ENCODE measurements at regions not wholly inside any gene's neighbourhood (a gene's known extent, or its start where the extent isn't known, plus 50 kb on each side); places are given as distances from the start of the nearest gene placed in this dataset.

- Mint-ChIP-seq H3K4me3 (ENCODE audit: unreplicated experiment) (no peak overlapping the region), H3K27ac (ENCODE audit: unreplicated experiment) (no peak overlapping the region), H3K9me3 (ENCODE audit: unreplicated experiment) (no peaks in the 10 kb centered on the region), H3K4me1 (ENCODE audit: low read depth, unreplicated experiment) (no peaks in the 10 kb centered on the region), H3K27me3 (ENCODE audit: unreplicated experiment) (no peaks in the 10 kb centered on the region), H3K36me3 (ENCODE audit: unreplicated experiment) (no peaks in the 10 kb centered on the region)
- DNase-seq = no peak
- TF ChIP-seq, protein P1, sequence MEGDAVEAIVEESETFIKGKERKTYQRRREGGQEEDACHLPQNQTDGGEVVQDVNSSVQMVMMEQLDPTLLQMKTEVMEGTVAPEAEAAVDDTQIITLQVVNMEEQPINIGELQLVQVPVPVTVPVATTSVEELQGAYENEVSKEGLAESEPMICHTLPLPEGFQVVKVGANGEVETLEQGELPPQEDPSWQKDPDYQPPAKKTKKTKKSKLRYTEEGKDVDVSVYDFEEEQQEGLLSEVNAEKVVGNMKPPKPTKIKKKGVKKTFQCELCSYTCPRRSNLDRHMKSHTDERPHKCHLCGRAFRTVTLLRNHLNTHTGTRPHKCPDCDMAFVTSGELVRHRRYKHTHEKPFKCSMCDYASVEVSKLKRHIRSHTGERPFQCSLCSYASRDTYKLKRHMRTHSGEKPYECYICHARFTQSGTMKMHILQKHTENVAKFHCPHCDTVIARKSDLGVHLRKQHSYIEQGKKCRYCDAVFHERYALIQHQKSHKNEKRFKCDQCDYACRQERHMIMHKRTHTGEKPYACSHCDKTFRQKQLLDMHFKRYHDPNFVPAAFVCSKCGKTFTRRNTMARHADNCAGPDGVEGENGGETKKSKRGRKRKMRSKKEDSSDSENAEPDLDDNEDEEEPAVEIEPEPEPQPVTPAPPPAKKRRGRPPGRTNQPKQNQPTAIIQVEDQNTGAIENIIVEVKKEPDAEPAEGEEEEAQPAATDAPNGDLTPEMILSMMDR (IDR thresholded peaks at IDR 0.05; ENCODE audit: partially characterized antibody, unreplicated experiment) = no peak
Observed at GRCh38 chr5:8329773-8330172, 460.8 kb downstream of the MTRR start.

GRCh38 chr5:8332666-8333445 lies 463.9 kb downstream of the MTRR start:
- H3K27ac Mint-ChIP-seq (ENCODE audit: unreplicated experiment) = no peak overlapping the region
- H3K27me3 Mint-ChIP-seq (ENCODE audit: unreplicated experiment) = no peaks in the 10 kb centered on the region
- H3K9me3 Mint-ChIP-seq (ENCODE audit: unreplicated experiment) = no peaks in the 10 kb centered on the region
- no peaks in the 10 kb centered on the region for H3K36me3 Mint-ChIP-seq (ENCODE audit: unreplicated experiment)
- no peak for DNase-seq
- TF ChIP-seq, protein P1 (IDR thresholded peaks at IDR 0.05; ENCODE audit: partially characterized antibody, unreplicated experiment) = no peak
- H3K4me3 Mint-ChIP-seq (ENCODE audit: unreplicated experiment) = no peak overlapping the region
- no peaks in the 10 kb centered on the region for H3K4me1 Mint-ChIP-seq (ENCODE audit: low read depth, unreplicated experiment)

GRCh38 chr5:8333485-8333884 lies 464.5 kb downstream of the MTRR start:
- DNase-seq = no peak

DNA sequence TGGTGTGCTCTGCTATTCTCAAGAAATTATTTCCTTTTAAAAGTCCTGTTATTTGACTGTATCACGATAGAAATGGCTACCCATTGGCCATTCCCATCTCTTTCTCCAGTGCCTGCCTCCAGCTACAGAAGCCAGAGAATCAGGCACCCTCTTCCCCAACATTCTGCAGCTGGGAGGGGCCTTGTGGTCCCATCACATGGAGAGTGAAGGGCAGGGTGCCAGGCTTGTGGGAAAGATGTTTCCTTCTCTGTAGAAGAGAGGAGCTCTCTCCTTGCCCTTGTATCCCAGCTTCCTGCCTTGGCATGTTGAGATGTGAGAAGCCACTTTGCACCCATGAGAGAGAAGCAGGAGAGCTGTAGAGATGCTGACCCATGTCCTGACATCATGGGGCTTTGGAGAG lies 465.0 kb downstream of the MTRR start:
- DNase-seq = no peak
- TF ChIP-seq, protein P1 (IDR thresholded peaks at IDR 0.05; ENCODE audit: partially characterized antibody, unreplicated experiment) = no peak
- H3K36me3 Mint-ChIP-seq (ENCODE audit: unreplicated experiment) = no peaks in the 10 kb centered on the region
- no peaks in the 10 kb centered on the region for H3K4me1 Mint-ChIP-seq (ENCODE audit: low read depth, unreplicated experiment)
- no peaks in the 10 kb centered on the region for H3K27me3 Mint-ChIP-seq (ENCODE audit: unreplicated experiment)
- H3K9me3 Mint-ChIP-seq (ENCODE audit: unreplicated experiment) = no peaks in the 10 kb centered on the region
- no peak overlapping the region for H3K27ac Mint-ChIP-seq (ENCODE audit: unreplicated experiment)
- H3K4me3 Mint-ChIP-seq (ENCODE audit: unreplicated experiment) = no peak overlapping the region

More at GRCh38 chr5:8333485-8333884, 464.5 kb downstream of the MTRR start:
- Mint-ChIP-seq H3K36me3 (ENCODE audit: unreplicated experiment) (no peaks in the 10 kb centered on the region), H3K27ac (ENCODE audit: unreplicated experiment) (no peak overlapping the region), H3K4me1 (ENCODE audit: low read depth, unreplicated experiment) (no peaks in the 10 kb centered on the region), H3K27me3 (ENCODE audit: unreplicated experiment) (no peaks in the 10 kb centered on the region), H3K4me3 (ENCODE audit: unreplicated experiment) (no peak overlapping the region), H3K9me3 (ENCODE audit: unreplicated experiment) (no peaks in the 10 kb centered on the region)
- TF ChIP-seq, protein P1 (IDR thresholded peaks at IDR 0.05; ENCODE audit: partially characterized antibody, unreplicated experiment) = no peak

- peaks cover 10% of the 10 kb centered on the region for H3K36me3 Mint-ChIP-seq (ENCODE audit: unreplicated experiment)
- DNase-seq = no peak
- H3K27ac Mint-ChIP-seq (ENCODE audit: unreplicated experiment) = no peak overlapping the region
- no peaks in the 10 kb centered on the region for H3K27me3 Mint-ChIP-seq (ENCODE audit: unreplicated experiment)
- H3K4me1 Mint-ChIP-seq (ENCODE audit: low read depth, unreplicated experiment) = peaks cover 3% of the 10 kb centered on the region
- H3K9me3 Mint-ChIP-seq (ENCODE audit: unreplicated experiment) = peaks cover 2% of the 10 kb centered on the region
- H3K4me3 Mint-ChIP-seq (ENCODE audit: unreplicated experiment) = no peak overlapping the region
- TF ChIP-seq, protein P1 (IDR thresholded peaks at IDR 0.05; ENCODE audit: partially characterized antibody, unreplicated experiment) = no peak
Observed at GRCh38 chr5:8340261-8340660, 471.3 kb downstream of the MTRR start.
